ENCODE measurements at regions not wholly inside any gene's neighbourhood (a gene's known extent, or its start where the extent isn't known, plus 50 kb on each side); places are given as distances from the start of the nearest gene placed in this dataset.

GRCh38 chr5:9721161-9721560 lies 91.0 kb upstream of the TAS2R1 start:
- H3K27me3 ChIP-seq (ENCODE audit: insufficient read depth, low read length) = no peaks in the 10 kb centered on the region
- no peaks in the 10 kb centered on the region for H4K20me1 ChIP-seq (ENCODE audit: control insufficient read depth, insufficient read depth, insufficient read length)
- H3K9me3 ChIP-seq (ENCODE audit: control insufficient read depth, low read depth, low read length) = no peaks in the 10 kb centered on the region
- no peak overlapping the region for H2BK15ac ChIP-seq (ENCODE audit: low read depth, low read length)
- Mint-ChIP-seq H3K27ac (no peak overlapping the region), H3K4me1 (peaks cover 3 to 8% of the 10 kb centered on the region in 2 experiments; a peak in 2 of 4 replicates), H3K27me3 (ENCODE audit: low read depth) (no peaks in the 10 kb centered on the region), H3K4me3 (no peak overlapping the region), H3K9me3 (peaks cover 0 to 3% of the 10 kb centered on the region in 2 experiments; a peak in 2 of 5 replicates), H3K36me3 (ENCODE audit: insufficient read depth in 1 of 3, low read depth in 3 of 3) (no peaks in the 10 kb centered on the region)
- no peak overlapping the region for H3K9ac ChIP-seq (ENCODE audit: extremely low read depth, insufficient read length, low read length)
- DNase-seq = no peak
- H3K23me2 ChIP-seq (ENCODE audit: insufficient read length, low read depth, low read length, poor library complexity, severe bottlenecking) = no peaks in the 10 kb centered on the region
- TF ChIP-seq CTCF (conservative IDR thresholded peaks at IDR 0.05) = no peak
- H2BK12ac ChIP-seq (ENCODE audit: insufficient read length, low read depth, low read length) = no peak overlapping the region
- no peak overlapping the region for H3K27ac ChIP-seq (ENCODE audit: insufficient read length, low read depth, low read length)
- no peaks in the 10 kb centered on the region; the same call in 1 of the 2 replicates for H3K4me1 ChIP-seq (ENCODE audit: insufficient read depth, low read length)
- H2BK120ac ChIP-seq (ENCODE audit: low read depth, low read length, poor library complexity, severe bottlenecking) = no peak overlapping the region
- no peak overlapping the region for H3K4me2 ChIP-seq (ENCODE audit: insufficient read depth, insufficient read length, low read length)
- WGBS (ENCODE audit: extremely low coverage, insufficient read length, low lambda C conversion rate) = no CpG with 5 or more reads among the region's 2 CpGs
- no peak overlapping the region for H2AFZ ChIP-seq (ENCODE audit: low read length)
- H2BK5ac ChIP-seq (ENCODE audit: insufficient read length, low read length) = no peak overlapping the region
- no peak overlapping the region for H3K18ac ChIP-seq (ENCODE audit: insufficient read length, low read depth, low read length)
- H4K5ac ChIP-seq (ENCODE audit: insufficient read length, low read depth, low read length) = no peak overlapping the region
- no peaks in the 10 kb centered on the region for H3K79me1 ChIP-seq (ENCODE audit: insufficient read depth, low read depth, low read length, poor library complexity, severe bottlenecking)
- H3K56ac ChIP-seq (ENCODE audit: insufficient read length, low read depth, low read length) = no peak overlapping the region
- no peak overlapping the region for H3T11ph ChIP-seq (ENCODE audit: low read length)
- no peak overlapping the region for H4K8ac ChIP-seq (replicated peaks; ENCODE audit: insufficient read length, low read depth, low read length)
- H3K79me2 ChIP-seq (ENCODE audit: insufficient read depth, low read length) = no peaks in the 10 kb centered on the region
- H4K91ac ChIP-seq (ENCODE audit: insufficient read length, low read depth, low read length) = no peak overlapping the region
- no peak overlapping the region for H3K4ac ChIP-seq (ENCODE audit: low read depth, low read length)
- no peak overlapping the region for H3K23ac ChIP-seq (ENCODE audit: insufficient read length, low read depth, low read length)
- no peak overlapping the region for H2BK20ac ChIP-seq (ENCODE audit: low read depth, low read length, poor library complexity, severe bottlenecking)
- no peak overlapping the region for H3K14ac ChIP-seq (ENCODE audit: insufficient read depth, low read length)
- no peak overlapping the region for H2AK5ac ChIP-seq (ENCODE audit: insufficient read length, low read length)
